HL-60 (cell line): ENCODE measurements at regions not wholly inside any gene's neighbourhood (a gene's known extent, or its start where the extent isn't known, plus 50 kb on each side); places are given as distances from the start of the nearest gene placed in this dataset.

Experiments
- CTCF ChIP-seq: IDR thresholded peaks from one replicate; pipeline ENCODE4 v1.5.1; 2011; ENCODE audit warnings: low read length, control low read depth, inconsistent platforms; ENCODE audit not compliant: insufficient read depth
- POLR2AphosphoS5 ChIP-seq: IDR thresholded peaks from 2 replicates; pipeline ENCODE4 v1.6.1; 2012; ENCODE audit warnings: low read depth
- SPI1 ChIP-seq: IDR thresholded peaks from 2 replicates; pipeline ENCODE4 v1.6.1; 2012; ENCODE audit warnings: low read depth, mild to moderate bottlenecking, borderline replicate concordance
- TF ChIP-seq, protein P1 (sequence below): IDR thresholded peaks from 2 replicates; pipeline ENCODE4 v1.6.1; 2012; ENCODE audit warnings: low read depth; ENCODE audit not compliant: insufficient replicate concordance

DNA sequence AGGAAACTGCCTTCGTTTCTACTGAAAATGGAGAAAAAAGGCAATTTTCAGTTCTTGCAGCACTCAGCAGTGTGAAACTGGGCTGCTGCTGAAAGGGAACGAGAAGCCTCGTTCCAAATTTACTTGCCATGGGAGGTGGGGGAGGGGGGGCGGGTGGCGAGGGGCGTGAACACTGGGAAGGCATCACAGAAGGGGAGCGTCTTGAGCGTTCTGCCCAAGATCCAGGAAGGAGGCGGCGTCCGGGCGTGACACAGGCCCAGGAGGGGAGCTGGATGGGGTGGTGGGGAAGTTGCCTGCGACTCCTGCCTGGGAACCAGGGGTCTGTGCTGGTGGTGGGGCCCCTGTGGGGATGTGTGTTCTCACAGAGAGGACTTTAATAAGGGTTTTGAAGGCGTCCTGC lies 213.5 kb downstream of the CTTN start:
- TF ChIP-seq, protein P1, sequence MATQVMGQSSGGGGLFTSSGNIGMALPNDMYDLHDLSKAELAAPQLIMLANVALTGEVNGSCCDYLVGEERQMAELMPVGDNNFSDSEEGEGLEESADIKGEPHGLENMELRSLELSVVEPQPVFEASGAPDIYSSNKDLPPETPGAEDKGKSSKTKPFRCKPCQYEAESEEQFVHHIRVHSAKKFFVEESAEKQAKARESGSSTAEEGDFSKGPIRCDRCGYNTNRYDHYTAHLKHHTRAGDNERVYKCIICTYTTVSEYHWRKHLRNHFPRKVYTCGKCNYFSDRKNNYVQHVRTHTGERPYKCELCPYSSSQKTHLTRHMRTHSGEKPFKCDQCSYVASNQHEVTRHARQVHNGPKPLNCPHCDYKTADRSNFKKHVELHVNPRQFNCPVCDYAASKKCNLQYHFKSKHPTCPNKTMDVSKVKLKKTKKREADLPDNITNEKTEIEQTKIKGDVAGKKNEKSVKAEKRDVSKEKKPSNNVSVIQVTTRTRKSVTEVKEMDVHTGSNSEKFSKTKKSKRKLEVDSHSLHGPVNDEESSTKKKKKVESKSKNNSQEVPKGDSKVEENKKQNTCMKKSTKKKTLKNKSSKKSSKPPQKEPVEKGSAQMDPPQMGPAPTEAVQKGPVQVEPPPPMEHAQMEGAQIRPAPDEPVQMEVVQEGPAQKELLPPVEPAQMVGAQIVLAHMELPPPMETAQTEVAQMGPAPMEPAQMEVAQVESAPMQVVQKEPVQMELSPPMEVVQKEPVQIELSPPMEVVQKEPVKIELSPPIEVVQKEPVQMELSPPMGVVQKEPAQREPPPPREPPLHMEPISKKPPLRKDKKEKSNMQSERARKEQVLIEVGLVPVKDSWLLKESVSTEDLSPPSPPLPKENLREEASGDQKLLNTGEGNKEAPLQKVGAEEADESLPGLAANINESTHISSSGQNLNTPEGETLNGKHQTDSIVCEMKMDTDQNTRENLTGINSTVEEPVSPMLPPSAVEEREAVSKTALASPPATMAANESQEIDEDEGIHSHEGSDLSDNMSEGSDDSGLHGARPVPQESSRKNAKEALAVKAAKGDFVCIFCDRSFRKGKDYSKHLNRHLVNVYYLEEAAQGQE = no peak
- TF ChIP-seq CTCF (no peak), SPI1 (no peak), POLR2AphosphoS5 (no peak)
